ENCODE measurements at regions not wholly inside any gene's neighbourhood (a gene's known extent, or its start where the extent isn't known, plus 50 kb on each side); places are given as distances from the start of the nearest gene placed in this dataset.
"Not testable (repeated sequence)": the region's sequence is repeated elsewhere in the genome, so short reads cannot be mapped to it uniquely, and the experiment has no call there.

GRCh38 chr4:171246948-171247347, 566.3 kb upstream of the GALNTL6 start:
- DNase-seq, result no peak
- no peak for ATAC-seq
- intact Hi-C loops (cut with DNase I, micrococcal nuclease), result no loop called here

DNA sequence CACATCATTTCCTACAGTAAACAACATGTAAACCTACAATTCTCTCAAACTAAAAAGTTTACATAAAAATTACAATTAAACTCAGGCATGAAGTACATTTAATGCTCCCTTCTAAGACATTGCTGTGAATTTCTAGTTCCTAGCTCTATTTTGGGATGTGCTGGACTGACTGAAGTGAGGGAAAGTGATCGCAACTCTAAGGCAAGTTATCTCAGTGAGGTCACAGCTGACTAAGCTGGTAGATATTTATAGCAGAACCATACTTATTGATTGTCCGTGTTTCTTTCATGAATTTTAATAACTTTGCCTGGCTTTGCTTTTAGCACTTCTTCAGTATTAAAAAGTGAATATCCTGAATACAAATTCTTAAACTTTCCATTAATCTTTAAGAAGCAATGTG, 570.4 kb upstream of the GALNTL6 start:
- DNase-seq, result no peak
- intact Hi-C loops (cut with DNase I, micrococcal nuclease), result no loop called here
- no peak for ATAC-seq

DNA sequence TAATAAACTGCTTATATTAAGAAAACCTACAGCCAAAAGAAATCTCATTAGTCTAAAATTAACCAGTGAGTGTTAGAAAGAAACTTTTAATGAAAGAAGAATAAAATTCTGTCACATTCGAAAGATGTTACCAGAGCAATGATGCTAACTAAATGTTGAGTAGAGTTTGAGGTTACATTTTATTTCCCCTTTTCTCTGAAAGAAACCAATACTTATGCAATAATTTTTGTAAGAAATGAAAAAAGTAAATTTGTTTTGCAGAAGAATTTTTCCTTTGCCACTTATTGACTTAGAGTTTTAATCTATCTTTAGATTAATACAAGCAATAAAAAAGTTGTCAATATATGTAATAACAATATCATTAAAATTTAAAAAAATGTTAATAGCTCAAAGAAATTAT, 574.0 kb upstream of the GALNTL6 start:
- DNase-seq (no peak), ATAC-seq (no peak)
- intact Hi-C loops (cut with DNase I, micrococcal nuclease), result no loop called here

GRCh38 chr4:171235521-171235920, 577.7 kb upstream of the GALNTL6 start:
- ATAC-seq (no peak), DNase-seq (no peak)
- intact Hi-C loops (cut with DNase I, micrococcal nuclease), result no loop called here

GRCh38 chr4:171229354-171229753, 583.9 kb upstream of the GALNTL6 start:
- intact Hi-C loops (cut with DNase I, micrococcal nuclease); DNase-seq; ATAC-seq: not testable (repeated sequence)

GRCh38 chr4:171221181-171221580, 592.0 kb upstream of the GALNTL6 start:
- intact Hi-C loops (cut with DNase I, micrococcal nuclease), result no loop called here
- no peak for ATAC-seq
- DNase-seq, result no peak

- intact Hi-C loops (cut with DNase I, micrococcal nuclease), result no loop called here
- DNase-seq (no peak), ATAC-seq (no peak)
These were observed 609.8 kb upstream of the GALNTL6 start for GRCh38 chr4:171203425-171203824.

DNA sequence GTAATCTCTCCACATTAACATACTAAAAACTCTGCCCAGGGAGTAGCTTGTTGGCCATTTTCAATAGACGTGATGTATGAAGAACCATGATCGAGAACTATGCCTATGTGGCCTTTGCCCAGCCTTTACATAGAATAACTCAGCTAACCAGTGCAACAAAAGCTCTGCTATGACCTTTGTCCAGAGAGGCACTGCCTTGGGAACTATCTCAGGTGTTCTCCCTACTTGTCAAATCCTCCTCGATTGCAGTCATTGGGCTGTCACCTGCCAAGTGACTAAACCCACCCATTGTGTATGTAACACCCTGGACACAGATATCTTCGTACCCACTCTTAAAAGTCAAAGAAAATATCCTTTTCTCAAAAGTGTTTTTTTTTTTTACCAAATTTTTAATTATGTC, 610.3 kb upstream of the GALNTL6 start:
- ATAC-seq (no peak), DNase-seq (no peak)
- intact Hi-C loops (cut with DNase I, micrococcal nuclease), result no loop called here

GRCh38 chr4:171186700-171187099, 626.5 kb upstream of the GALNTL6 start:
- DNase-seq (no peak), ATAC-seq (no peak)
- intact Hi-C loops (cut with DNase I, micrococcal nuclease), result no loop called here

- DNase-seq (no peak), ATAC-seq (no peak)
- intact Hi-C loops (cut with DNase I, micrococcal nuclease), result no loop called here
These were observed 632.1 kb upstream of the GALNTL6 start for GRCh38 chr4:171181090-171181489.

GRCh38 chr4:171170671-171171070, 642.5 kb upstream of the GALNTL6 start:
- ATAC-seq, result no peak
- intact Hi-C loops (cut with DNase I, micrococcal nuclease), result no loop called here
- no peak for DNase-seq

DNA sequence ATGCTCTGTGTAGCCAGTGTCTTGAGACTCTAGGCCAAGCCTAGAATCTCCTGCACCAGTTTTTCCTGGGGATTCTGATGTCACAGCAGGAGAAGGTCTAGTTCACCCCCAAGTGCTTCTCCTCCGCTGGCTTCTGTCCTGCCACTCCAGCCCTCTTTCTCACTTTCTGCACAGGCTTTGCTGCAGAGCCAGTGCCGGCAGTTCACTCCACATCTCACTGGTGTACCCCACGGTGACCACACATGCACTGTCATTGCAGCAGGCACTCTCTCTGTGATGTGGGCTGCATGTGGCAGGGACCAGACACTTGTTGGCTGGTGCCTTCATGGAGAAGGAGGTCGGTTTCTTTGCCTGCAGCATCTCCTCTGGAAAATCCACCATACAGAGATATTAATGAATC, 643.8 kb upstream of the GALNTL6 start:
- DNase-seq, result no peak
- ATAC-seq, result no peak
- intact Hi-C loops (cut with DNase I, micrococcal nuclease), result no loop called here

- no peak for DNase-seq
- ATAC-seq, result no peak
- intact Hi-C loops (cut with DNase I, micrococcal nuclease), result no loop called here
These were observed 650.7 kb upstream of the GALNTL6 start for GRCh38 chr4:171162478-171162877.

DNA sequence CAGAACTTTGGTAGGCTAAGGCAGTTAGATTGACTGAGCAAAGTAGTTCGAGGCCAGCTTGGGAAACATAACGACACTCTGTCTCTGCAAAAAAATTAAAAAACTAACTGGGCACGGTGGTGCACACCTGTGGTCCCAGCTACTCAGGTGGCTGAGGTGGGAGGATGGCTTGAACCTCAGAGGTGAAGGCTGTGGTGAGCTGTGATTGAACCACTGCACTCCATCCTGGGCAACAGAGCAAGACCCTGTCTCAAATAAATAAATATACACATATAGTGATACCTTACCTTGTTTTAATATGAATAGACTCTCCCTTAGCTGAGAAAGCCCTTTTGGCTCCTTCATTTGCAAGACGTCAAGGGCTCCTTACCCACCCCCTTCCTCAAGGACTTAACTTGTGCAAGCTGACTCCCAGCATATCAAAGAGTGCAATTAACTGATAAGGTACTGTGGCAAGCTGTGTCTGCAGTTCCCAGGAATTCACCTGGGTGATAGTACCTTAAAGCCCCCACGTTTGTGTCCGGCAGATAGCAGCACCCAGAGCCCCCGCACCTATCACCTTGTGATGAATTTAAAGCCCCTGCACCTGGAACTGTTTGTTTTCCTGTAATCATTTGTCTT, 655.6 kb upstream of the GALNTL6 start:
- DNase-seq, result no peak
- intact Hi-C loops (cut with DNase I, micrococcal nuclease), result no loop called here
- no peak for ATAC-seq

DNA sequence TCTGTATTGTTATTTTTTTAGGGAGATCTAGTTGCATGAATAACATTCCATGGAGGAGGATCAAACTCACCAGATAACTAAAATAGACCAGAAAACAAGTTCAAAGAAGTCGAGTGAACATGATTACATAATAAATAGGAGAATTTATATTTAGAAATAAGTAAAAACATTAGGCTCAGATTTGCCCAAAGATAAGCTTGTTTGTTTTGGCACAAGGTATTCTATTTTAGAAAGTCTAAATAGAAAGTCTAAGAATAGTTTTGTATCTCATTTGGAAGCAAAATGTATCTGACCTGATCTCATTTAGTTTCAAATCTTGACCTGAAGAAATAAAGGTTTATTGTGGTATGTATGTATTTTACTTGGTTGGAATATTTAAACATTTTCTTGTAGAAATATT, 670.6 kb upstream of the GALNTL6 start:
- intact Hi-C loops (cut with DNase I, micrococcal nuclease), result no loop called here
- DNase-seq (no peak), ATAC-seq (no peak)

- DNase-seq, result no peak
- no peak for ATAC-seq
- intact Hi-C loops (cut with DNase I, micrococcal nuclease), result no loop called here
These were observed 671.2 kb upstream of the GALNTL6 start for GRCh38 chr4:171142045-171142444.

DNA sequence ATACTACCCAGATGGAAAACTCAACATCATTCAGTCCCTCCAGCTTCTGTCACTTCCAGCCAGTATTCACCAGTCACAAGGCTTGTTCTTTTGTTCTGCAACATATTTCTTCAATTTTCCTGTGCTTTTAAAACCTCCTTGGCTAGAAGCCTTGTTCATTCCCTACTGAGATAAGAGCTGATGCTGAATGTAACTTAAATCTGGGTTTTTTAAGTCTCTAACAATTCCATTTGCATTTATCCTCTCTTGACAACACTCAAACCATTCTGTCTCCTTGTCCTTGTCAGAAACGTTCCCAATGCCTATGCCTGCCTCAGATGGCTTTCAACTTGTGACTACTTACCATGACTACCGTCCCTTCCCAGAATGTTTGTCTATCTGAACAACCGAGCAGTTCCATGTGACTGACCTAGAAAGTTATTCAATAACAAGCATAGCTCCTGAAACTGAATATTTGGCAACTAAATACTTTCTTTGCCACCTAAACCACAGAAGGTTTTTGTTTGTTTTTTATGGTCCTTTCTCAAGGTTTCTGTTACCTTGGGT, 682.9 kb upstream of the GALNTL6 start:
- ATAC-seq (no peak), DNase-seq (no peak)
- intact Hi-C loops (cut with DNase I, micrococcal nuclease), result no loop called here

GRCh38 chr4:171118091-171118490, 695.1 kb upstream of the GALNTL6 start:
- ATAC-seq (no peak), DNase-seq (no peak)
- intact Hi-C loops (cut with DNase I, micrococcal nuclease), result no loop called here

- ATAC-seq, result no peak
- no peak for DNase-seq
- intact Hi-C loops (cut with DNase I, micrococcal nuclease), result no loop called here
These were observed 695.7 kb upstream of the GALNTL6 start for GRCh38 chr4:171117457-171117856.

DNA sequence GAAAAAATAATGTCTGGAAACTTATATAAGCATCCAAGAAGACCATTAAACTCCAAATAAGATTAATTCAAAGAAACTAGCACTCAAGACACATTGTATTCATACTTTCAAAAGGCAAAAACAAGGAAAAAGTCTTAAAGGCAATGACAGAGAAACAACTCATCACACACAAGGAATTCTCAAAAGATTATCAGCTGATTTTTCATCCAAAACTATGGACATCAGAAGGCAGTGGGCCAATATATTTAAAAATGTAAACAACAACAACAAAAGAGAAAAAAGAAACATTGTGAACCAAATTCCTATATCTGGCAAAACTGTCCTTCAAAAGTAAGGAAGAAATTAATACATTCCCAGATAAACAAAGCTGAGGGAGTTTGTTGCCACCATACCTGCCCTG, 711.4 kb upstream of the GALNTL6 start:
- ATAC-seq (no peak), DNase-seq (no peak)
- intact Hi-C loops (cut with DNase I, micrococcal nuclease), result no loop called here

GRCh38 chr4:171087089-171087488, 726.1 kb upstream of the GALNTL6 start:
- intact Hi-C loops (cut with DNase I, micrococcal nuclease), result no loop called here
- ATAC-seq (no peak), DNase-seq (no peak)
